ENCODE measurements at regions not wholly inside any gene's neighbourhood (a gene's known extent, or its start where the extent isn't known, plus 50 kb on each side); places are given as distances from the start of the nearest gene placed in this dataset.
"Not testable (repeated sequence)": the region's sequence is repeated elsewhere in the genome, so short reads cannot be mapped to it uniquely, and the experiment has no call there.

GRCh38 chr19:29006057-29006735, 206.8 kb downstream of the UQCRFS1 start:
- DNase-seq = no peak

- DNase-seq = no peak
Measured at GRCh38 chr19:29004796-29005195, 208.2 kb downstream of the UQCRFS1 start.

GRCh38 chr19:29003641-29004409, 209.1 kb downstream of the UQCRFS1 start:
- no peak for DNase-seq

- DNase-seq = no peak
Measured at GRCh38 chr19:29002336-29002735, 210.6 kb downstream of the UQCRFS1 start.

- no peak for DNase-seq
Measured at GRCh38 chr19:29001597-29002245, 211.2 kb downstream of the UQCRFS1 start.

- DNase-seq = no peak
Measured at GRCh38 chr19:29001141-29001581, 211.8 kb downstream of the UQCRFS1 start.

- no peak for DNase-seq
Measured at GRCh38 chr19:28999724-29000433, 213.1 kb downstream of the UQCRFS1 start.

- DNase-seq = no peak
Measured at GRCh38 chr19:28998974-28999373, 214.0 kb downstream of the UQCRFS1 start.

GRCh38 chr19:28997866-28998265, 215.1 kb downstream of the UQCRFS1 start:
- not testable (repeated sequence) for DNase-seq

- DNase-seq = no peak
Measured at GRCh38 chr19:28990522-28990921, 222.4 kb downstream of the UQCRFS1 start.

- DNase-seq = no peak
Measured at GRCh38 chr19:28989739-28990138, 223.2 kb downstream of the UQCRFS1 start.

GRCh38 chr19:28988066-28988465, 224.9 kb downstream of the UQCRFS1 start:
- no peak for DNase-seq

GRCh38 chr19:28987177-28987576, 225.8 kb downstream of the UQCRFS1 start:
- DNase-seq = no peak

- no peak for DNase-seq
Measured at GRCh38 chr19:28985201-28985600, 227.8 kb downstream of the UQCRFS1 start.

- no peak for DNase-seq
Measured at GRCh38 chr19:28984315-28984714, 228.6 kb downstream of the UQCRFS1 start.

- no peak for DNase-seq
Measured at GRCh38 chr19:28983430-28983829, 229.5 kb downstream of the UQCRFS1 start.

- DNase-seq = no peak
Measured at GRCh38 chr19:28981994-28982393, 231.0 kb downstream of the UQCRFS1 start.

- DNase-seq = no peak
Measured at GRCh38 chr19:28981518-28981917, 231.4 kb downstream of the UQCRFS1 start.

- no peak for DNase-seq
Measured at GRCh38 chr19:28980236-28980868, 232.6 kb downstream of the UQCRFS1 start.

- DNase-seq = no peak
Measured at GRCh38 chr19:28977826-28978225, 235.1 kb downstream of the UQCRFS1 start.

- no peak for DNase-seq
Measured at GRCh38 chr19:28972058-28972852, 240.7 kb downstream of the UQCRFS1 start.

GRCh38 chr19:28971513-28971912, 241.4 kb downstream of the UQCRFS1 start:
- no peak for DNase-seq
